Jurkat, Clone E6-1 (cell line): ENCODE measurements at regions not wholly inside any gene's neighbourhood (a gene's known extent, or its start where the extent isn't known, plus 50 kb on each side); places are given as distances from the start of the nearest gene placed in this dataset.

ENCODE experiments used
- DNase-seq: peaks from one replicate; pipeline ENCODE4 v3.0.0-alpha.2; 2011; ENCODE audit warnings: low read depth, low spot score
- H3K4me3 ChIP-seq: 2 replicates; pipeline ENCODE4 v1.5.1; 2011; ENCODE audit warnings: mild to moderate bottlenecking, low read length, control low read depth, moderate library complexity

DNA sequence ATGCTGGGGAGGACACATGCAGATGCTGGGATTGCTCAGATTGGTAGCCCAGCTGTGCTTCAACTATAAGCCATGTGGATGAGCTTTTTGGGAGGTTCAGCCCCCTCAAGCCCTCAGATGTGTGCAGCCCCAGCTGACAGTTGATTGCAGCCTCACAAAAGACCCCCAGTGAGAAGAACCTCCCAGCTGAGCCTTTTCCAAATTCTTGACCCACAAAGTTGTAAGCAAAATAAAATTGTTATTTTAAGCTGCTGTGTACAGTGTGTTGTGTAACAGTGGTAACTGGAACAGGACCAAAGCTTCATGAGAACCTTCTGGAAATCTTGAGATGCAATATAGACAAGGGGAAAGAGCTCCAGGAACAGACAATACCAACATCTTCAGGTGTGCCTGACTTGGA, 156.8 kb upstream of the IRX3 start:
- no peak for DNase-seq
- no peak overlapping the region for H3K4me3 ChIP-seq

DNA sequence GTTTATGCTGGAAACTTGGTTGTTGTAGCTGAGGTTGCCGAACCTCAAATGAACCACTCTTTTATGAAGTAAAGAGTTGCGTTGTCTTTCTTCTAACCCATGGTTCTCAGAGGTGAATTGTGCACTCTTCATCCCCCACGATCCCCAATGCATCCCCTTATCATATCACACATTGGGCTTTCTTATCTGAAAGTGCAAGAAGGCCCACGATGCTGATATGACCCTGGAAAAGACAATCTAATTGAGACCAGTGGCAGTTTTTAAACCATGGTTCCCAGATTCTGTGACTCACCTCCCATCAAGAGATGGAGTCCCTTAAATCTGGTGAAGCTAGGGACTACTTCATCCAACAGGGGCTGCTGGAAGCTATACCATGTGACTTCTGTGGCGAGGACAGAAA, 156.3 kb upstream of the IRX3 start:
- H3K4me3 ChIP-seq = no peak overlapping the region
- no peak for DNase-seq

DNA sequence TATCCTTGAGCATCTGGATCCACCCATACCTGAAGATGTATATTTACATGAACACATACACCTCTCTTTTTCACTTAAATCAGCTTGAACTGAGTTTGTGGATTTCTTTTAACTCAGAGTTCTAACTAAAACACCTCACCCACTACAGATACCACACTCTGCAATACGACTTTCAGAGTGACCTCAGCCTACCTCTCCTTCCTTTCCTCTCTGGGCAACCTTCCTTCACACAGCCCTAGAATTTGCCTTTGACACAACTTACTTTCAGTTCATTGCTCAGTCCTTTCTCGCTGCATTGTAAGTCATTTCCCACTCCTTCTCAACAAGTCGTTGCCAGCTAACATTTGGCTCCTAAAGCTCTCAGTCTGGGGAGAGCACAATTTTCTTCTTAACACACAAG, 151.9 kb upstream of the IRX3 start:
- no peak for DNase-seq

DNA sequence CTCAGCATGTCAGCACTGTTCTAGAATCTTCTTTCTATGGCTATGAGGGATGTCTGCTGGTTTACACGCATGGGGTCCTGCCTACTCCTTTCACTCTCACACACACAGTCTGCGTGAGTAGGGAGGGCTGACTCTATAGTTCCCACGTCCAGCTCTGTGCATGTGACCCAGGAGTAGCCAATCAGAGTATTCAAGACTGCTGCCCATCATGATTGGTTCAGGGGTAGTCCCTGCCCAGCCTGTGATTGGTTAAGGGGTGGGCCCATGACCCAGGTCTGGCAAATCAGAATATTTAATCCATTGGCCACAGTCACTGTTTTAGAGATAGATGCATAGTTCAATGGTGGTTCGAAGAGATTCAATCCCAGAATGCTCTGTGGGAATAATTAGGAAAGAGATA, 151.3 kb upstream of the IRX3 start:
- H3K4me3 ChIP-seq = no peak overlapping the region
- no peak for DNase-seq

More for the DNA sequence above, 151.9 kb upstream of the IRX3 start:
- no peak overlapping the region for H3K4me3 ChIP-seq

GRCh38 chr16:54437401-54437800, 150.8 kb upstream of the IRX3 start:
- no peak for DNase-seq
- H3K4me3 ChIP-seq = no peak overlapping the region

- no peak overlapping the region for H3K4me3 ChIP-seq
- DNase-seq = no peak
Measured at GRCh38 chr16:54436346-54436745, 149.8 kb upstream of the IRX3 start.

DNA sequence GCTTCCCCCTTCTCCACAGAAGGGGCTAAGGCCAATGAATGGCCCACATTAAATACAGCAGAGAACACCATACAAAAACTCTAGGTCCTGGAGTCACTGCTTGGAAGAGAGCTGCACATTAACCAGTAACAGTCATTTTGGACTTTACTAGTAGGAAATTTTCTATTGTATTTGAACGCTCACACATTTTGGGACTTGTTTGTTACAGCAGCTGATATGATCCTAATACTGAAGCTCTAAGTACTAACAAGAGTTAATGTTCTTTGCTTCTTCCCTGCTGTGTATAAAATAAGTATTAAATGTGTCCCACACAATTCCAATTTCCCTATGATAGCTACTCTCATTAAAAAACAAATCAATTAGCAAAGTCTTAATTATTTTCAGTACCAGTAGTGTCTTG, 148.3 kb upstream of the IRX3 start:
- H3K4me3 ChIP-seq = no peak overlapping the region
- no peak for DNase-seq

- H3K4me3 ChIP-seq = no peak overlapping the region
- DNase-seq = no peak
Measured at GRCh38 chr16:54432897-54433229, 146.3 kb upstream of the IRX3 start.

GRCh38 chr16:54431997-54432896, 145.7 kb upstream of the IRX3 start:
- no peak for DNase-seq
- no peak overlapping the region for H3K4me3 ChIP-seq

DNA sequence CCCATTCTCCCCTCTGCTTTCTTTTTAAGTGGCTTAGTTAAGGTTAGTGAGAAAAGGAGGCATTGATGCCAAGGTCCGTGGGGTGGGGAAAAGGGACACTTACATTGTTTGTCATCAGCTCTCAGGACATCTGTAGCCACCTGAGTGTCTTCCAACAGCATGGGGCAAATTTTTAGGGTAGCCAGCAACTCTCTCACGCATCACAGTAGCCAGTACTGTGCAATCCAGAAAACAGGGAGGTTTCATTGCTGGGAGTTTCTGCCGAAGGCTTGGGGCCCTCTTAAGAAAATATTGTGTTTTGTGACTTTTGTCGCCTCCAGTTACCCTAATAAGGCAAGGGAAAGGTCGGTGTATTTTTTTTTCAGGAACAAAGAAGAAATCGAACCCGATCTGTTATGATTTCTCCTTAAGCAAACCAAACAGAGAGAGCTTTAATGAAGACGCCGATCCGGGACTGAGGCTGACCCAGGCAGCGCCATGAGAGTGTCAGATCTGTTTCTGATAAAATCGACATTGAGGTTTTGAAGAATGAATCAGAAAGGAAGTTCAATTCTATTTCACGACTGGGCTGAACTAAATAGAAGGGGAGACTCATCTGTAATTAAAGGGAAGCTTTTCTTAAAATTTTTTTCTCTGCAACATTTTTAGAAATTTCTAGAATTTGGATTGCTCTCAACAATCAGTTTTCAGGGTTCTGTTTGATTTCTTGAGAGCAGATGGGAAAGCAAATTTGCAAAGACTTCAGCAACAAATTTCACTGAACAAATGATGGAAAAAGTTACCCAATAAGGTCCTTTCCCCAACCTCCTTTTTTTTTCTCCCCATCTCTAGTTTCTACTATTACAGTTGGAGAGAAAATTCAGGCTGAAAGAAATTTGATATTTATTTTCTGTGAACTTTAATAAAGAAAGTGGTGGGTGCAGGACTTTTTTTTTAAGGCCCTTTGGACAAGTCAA, 144.7 kb upstream of the IRX3 start:
- H3K4me3 ChIP-seq = no peak overlapping the region
- no peak for DNase-seq

GRCh38 chr16:54430491-54431030, 144.0 kb upstream of the IRX3 start:
- no peak overlapping the region for H3K4me3 ChIP-seq
- DNase-seq = no peak

DNA sequence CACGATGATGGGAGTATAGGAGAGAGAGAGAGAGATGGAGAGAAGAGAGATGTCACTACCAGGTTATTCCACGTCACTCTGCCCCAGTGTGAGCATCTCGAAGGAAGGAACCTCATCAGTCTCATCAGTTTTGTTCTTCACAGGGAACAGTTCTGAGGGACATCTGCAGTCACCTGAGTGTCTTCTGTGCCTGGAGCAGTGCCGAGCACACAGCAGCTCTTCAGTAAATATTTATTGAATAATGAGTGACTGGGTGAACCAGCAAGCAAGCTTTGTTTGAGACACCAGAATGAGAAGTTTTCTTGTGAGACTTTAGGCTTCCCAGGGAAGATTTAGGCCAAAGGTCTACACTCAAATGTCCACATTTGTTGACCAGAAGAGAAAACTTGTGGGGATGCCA, 142.4 kb upstream of the IRX3 start:
- no peak overlapping the region for H3K4me3 ChIP-seq
- DNase-seq = no peak

DNA sequence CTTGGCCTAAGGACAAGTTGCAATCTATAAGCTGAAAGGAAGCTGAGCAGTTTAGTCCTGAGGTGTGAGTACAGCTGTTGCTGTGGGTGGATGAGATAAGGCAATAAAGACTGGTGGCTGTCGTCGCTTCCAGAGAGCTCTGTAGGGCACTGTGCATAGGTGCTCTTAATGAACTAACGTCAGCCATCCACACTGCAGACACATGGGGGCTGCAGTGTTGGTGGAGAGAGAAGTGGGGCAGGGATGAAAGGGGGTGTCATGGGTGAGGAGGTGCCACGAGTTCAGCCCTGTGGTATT, 139.9 kb upstream of the IRX3 start:
- DNase-seq = peak; percentile 66
- H3K4me3 ChIP-seq = no peak overlapping the region

DNA sequence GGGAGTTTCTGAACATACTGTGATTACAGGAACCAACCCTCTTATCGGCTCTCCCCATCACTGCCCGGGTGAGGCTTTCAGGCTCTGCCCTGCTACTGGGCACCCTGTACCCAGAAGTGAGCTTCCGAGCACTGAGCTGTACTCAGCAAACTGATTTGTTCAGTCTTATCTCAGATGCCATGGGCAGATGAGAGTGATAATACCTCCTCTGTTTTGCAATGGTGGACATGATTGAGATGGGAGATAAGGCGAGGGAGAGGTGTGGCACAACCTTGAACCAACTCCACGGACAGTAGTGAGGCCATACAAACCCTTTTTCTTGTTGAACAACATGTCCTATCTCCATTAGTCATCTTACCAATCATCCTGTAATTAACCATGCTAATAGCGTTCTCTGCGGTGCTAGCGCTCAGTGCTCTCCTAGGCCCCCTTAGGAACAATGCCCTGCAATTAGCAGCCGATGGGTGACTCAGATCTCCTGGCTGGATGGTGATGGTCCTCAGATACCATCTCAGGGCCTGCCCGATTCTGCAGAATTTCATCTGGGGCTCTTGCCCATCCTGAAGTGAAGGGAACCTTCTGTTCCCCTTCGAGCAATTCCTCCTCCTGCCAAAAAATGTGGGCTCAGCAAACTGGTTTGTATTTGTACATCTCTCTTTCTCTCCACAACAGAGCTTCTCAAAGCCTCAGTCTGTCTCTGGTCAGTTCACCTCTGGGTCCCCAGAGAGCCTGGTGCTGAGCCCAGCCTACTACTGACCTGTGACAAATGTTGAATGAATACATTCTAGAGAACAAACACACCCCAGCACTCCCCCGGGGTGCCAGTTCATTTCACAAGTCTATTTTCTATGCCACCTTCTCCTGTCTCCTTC, 139.3 kb upstream of the IRX3 start:
- H3K4me3 ChIP-seq = no peak overlapping the region
- no peak for DNase-seq

GRCh38 chr16:54425068-54425467, 138.5 kb upstream of the IRX3 start:
- no peak for DNase-seq
- no peak overlapping the region for H3K4me3 ChIP-seq

DNA sequence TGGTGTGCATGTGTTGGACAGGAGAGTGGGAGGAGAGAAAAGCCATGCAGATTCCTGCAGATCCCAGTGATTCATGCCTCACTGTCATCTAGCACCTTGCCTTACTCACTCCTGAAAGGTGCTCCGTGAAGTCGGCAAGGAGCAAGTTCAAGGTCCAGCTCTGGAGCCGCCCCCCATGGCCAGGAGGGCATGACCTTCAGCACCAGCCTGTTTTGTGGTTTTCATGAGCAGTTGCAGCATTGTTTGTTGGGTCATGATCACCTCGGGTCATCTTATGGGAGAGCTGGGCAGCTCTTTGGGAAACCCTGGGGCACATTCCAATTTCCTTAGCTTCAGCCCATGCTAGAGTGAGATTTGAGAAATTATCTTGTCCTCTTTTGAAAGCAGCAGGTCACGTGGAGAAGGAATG, 137.5 kb upstream of the IRX3 start:
- DNase-seq = no peak
- H3K4me3 ChIP-seq = no peak overlapping the region

- no peak for DNase-seq
- H3K4me3 ChIP-seq = no peak overlapping the region
Measured at GRCh38 chr16:54422569-54422978, 136.0 kb upstream of the IRX3 start.

DNA sequence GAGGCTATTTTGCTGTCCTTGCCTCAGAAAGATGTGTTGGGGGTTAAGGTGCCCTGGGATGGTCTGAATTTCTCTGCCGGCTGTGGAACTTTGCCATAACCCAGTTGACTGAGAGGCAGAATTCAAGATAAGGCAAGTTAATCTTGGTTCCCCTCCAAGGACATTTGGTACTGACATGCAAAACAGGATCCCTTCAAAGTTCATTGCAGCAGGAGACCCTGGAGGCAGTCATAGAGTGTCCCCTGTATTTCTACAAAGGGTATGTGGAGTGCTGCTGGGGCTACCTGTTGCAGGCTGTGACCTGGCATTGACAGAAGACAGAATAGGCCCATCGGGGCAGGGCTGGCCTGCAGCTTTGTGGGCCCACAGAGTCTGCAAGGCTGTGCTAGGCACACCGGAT, 135.6 kb upstream of the IRX3 start:
- no peak for DNase-seq
- H3K4me3 ChIP-seq = no peak overlapping the region

- no peak for DNase-seq
- no peak overlapping the region for H3K4me3 ChIP-seq
Measured at GRCh38 chr16:54421220-54421619, 134.6 kb upstream of the IRX3 start.
